ENCODE measurements at regions not wholly inside any gene's neighbourhood (a gene's known extent, or its start where the extent isn't known, plus 50 kb on each side); places are given as distances from the start of the nearest gene placed in this dataset.

- Histone ChIP-seq H3K4me3 (no peak overlapping the region), H3K27ac (no peak overlapping the region), H3K9me3 (no peaks in the 10 kb centered on the region), H3K4me1 (ENCODE audit: control insufficient read depth in 1 of 2, low read depth in 2 of 2) (no peaks in the 10 kb centered on the region), H3K27me3 (replicated peaks; ENCODE audit: insufficient read depth) (no peaks in the 10 kb centered on the region), H3K36me3 (no peaks in the 10 kb centered on the region)
- ATAC-seq (ENCODE audit: insufficient number of reproducible peaks, low FRiP score, low read depth) (no peak), DNase-seq (ENCODE audit: low spot score) (no peak)
- no peak for TF ChIP-seq CTCF (IDR thresholded peaks at IDR 0.05)
Measured at GRCh38 chr1:219383281-219383680, 209.6 kb downstream of the LYPLAL1 start.

- H3K36me3 ChIP-seq = no peaks in the 10 kb centered on the region
- no peak for TF ChIP-seq CTCF (IDR thresholded peaks at IDR 0.05)
- no peaks in the 10 kb centered on the region for H3K4me1 ChIP-seq (ENCODE audit: control insufficient read depth in 1 of 2, low read depth in 2 of 2)
- no peak for DNase-seq (ENCODE audit: low spot score)
- no peak overlapping the region for H3K27ac ChIP-seq
- H3K4me3 ChIP-seq = no peak overlapping the region
- ATAC-seq (ENCODE audit: insufficient number of reproducible peaks, low FRiP score, low read depth) = no peak
- H3K9me3 ChIP-seq = no peaks in the 10 kb centered on the region
- H3K27me3 ChIP-seq (replicated peaks; ENCODE audit: insufficient read depth) = no peaks in the 10 kb centered on the region
Measured at GRCh38 chr1:219381396-219381795, 207.7 kb downstream of the LYPLAL1 start.

GRCh38 chr1:219380463-219380862 is 206.8 kb downstream of the LYPLAL1 start:
- H3K27me3 ChIP-seq (replicated peaks; ENCODE audit: insufficient read depth) = no peaks in the 10 kb centered on the region
- no peaks in the 10 kb centered on the region for H3K4me1 ChIP-seq (ENCODE audit: control insufficient read depth in 1 of 2, low read depth in 2 of 2)
- no peak for TF ChIP-seq CTCF (IDR thresholded peaks at IDR 0.05)
- H3K36me3 ChIP-seq = no peaks in the 10 kb centered on the region
- no peak overlapping the region for H3K4me3 ChIP-seq
- H3K9me3 ChIP-seq = no peaks in the 10 kb centered on the region
- ATAC-seq (ENCODE audit: insufficient number of reproducible peaks, low FRiP score, low read depth) (no peak), DNase-seq (ENCODE audit: low spot score) (no peak)
- H3K27ac ChIP-seq = no peak overlapping the region

GRCh38 chr1:219379691-219380090 is 206.0 kb downstream of the LYPLAL1 start:
- H3K27me3 ChIP-seq (replicated peaks; ENCODE audit: insufficient read depth) = no peaks in the 10 kb centered on the region
- no peak overlapping the region for H3K27ac ChIP-seq
- DNase-seq (ENCODE audit: low spot score) = no peak
- H3K4me1 ChIP-seq (ENCODE audit: control insufficient read depth in 1 of 2, low read depth in 2 of 2) = no peaks in the 10 kb centered on the region
- H3K4me3 ChIP-seq = no peak overlapping the region
- no peak for TF ChIP-seq CTCF (IDR thresholded peaks at IDR 0.05)
- H3K9me3 ChIP-seq = no peaks in the 10 kb centered on the region
- no peak for ATAC-seq (ENCODE audit: insufficient number of reproducible peaks, low FRiP score, low read depth)
- H3K36me3 ChIP-seq = no peaks in the 10 kb centered on the region

GRCh38 chr1:219374636-219375035 is 201.0 kb downstream of the LYPLAL1 start:
- Histone ChIP-seq H3K27ac (no peak overlapping the region), H3K4me3 (no peak overlapping the region)
- no peak for TF ChIP-seq CTCF (IDR thresholded peaks at IDR 0.05)

More at GRCh38 chr1:219374636-219375035, 201.0 kb downstream of the LYPLAL1 start:
- no peaks in the 10 kb centered on the region for H3K36me3 ChIP-seq
- H3K4me1 ChIP-seq (ENCODE audit: control insufficient read depth in 1 of 2, low read depth in 2 of 2) = no peaks in the 10 kb centered on the region
- no peaks in the 10 kb centered on the region for H3K27me3 ChIP-seq (replicated peaks; ENCODE audit: insufficient read depth)
- DNase-seq (ENCODE audit: low spot score) (no peak), ATAC-seq (ENCODE audit: insufficient number of reproducible peaks, low FRiP score, low read depth) (no peak)
- H3K9me3 ChIP-seq = no peaks in the 10 kb centered on the region

All from thoracic aorta (tissue), 2 donors.